Thoracic aorta (tissue), 2 donors: ENCODE measurements at regions not wholly inside any gene's neighbourhood (a gene's known extent, or its start where the extent isn't known, plus 50 kb on each side); places are given as distances from the start of the nearest gene placed in this dataset.

Experiments
- ATAC-seq: fragments of 150-250 bp; one replicate; pipeline ENCODE4 v1.8.0; 2017; ENCODE audit warnings: low read depth; ENCODE audit not compliant: insufficient number of reproducible peaks, low FRiP score
- DNase-seq: peaks from one replicate; pipeline ENCODE4 v3.0.0-alpha.2; 2020; ENCODE audit warnings: low spot score
- H3K27ac ChIP-seq, 2 donors: fragments of 200-600 bp; sonication (generic); 1 replicate in 1 of 2; 2 replicates in 1 of 2; pipeline ENCODE4 v1.5.1; 2016; ENCODE audit warnings: mild to moderate bottlenecking in 2 of 2, moderate library complexity in 2 of 2
- H3K27me3 ChIP-seq: fragments of 200-600 bp; sonication (generic); replicated peaks from 2 replicates; pipeline ENCODE4 v1.6.0; 2016; ENCODE audit warnings: mild to moderate bottlenecking; ENCODE audit not compliant: insufficient read depth
- H3K36me3 ChIP-seq: fragments of 200-600 bp; sonication (generic); one replicate; pipeline ENCODE4 v1.5.1; 2016
- H3K4me1 ChIP-seq, 2 donors: fragments of 200-600 bp; sonication (generic); 1 replicate in 1 of 2; 2 replicates in 1 of 2; pipeline versions ENCODE4 v1.5.1 to v1.6.0; 2016; ENCODE audit warnings: low read depth in 2 of 2, mild to moderate bottlenecking in 1 of 2; ENCODE audit not compliant: control insufficient read depth in 1 of 2
- H3K4me3 ChIP-seq: fragments of 200-600 bp; sonication (generic); 2 replicates; pipeline ENCODE4 v1.5.1; 2016; ENCODE audit warnings: mild to moderate bottlenecking
- H3K9me3 ChIP-seq: fragments of 200-600 bp; sonication (generic); 2 replicates; pipeline ENCODE4 v1.5.1; 2016
- TF ChIP-seq, protein P1 (sequence below): fragments of 200-600 bp; sonication (generic); IDR thresholded peaks from one replicate; pipeline ENCODE4 v1.5.1; 2019; ENCODE audit warnings: antibody characterized with exemption

DNA sequence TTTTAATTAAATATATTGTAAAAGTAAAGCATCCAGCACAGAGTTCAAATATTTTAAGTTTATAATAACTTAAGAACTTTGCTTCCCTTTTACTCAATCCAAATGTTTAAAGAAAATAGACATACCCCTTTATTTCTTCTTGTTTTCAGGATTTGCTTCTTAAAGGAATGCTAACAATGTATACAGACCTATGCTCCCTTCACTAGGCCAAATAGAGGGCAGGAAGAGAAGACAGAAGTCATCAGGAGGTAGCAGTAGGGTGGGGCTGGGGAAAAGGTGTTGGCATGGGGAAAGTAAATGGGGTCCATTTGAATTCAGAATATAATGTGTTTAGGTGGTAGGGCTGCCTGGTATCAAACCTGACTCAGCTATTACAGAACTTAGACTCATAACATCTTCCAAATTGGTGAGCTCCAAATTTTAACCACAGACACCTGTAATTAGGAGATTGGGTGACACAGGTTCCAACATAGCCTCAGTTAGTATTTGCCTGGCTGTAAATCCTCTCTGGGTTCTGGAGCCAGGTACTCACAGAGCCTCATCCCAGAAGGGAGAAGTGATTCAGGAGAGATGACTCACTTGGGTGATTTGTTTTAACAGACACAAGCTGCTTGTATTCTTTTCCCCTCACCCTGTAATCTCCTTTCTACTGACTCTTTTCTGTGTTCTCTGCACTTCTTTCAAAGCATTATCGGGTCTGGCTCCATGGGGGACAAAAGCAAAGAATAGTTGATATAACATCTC, 60.1 kb upstream of the DUSP10 start:
- no peaks in the 10 kb centered on the region for H3K36me3 ChIP-seq
- TF ChIP-seq, protein P1, sequence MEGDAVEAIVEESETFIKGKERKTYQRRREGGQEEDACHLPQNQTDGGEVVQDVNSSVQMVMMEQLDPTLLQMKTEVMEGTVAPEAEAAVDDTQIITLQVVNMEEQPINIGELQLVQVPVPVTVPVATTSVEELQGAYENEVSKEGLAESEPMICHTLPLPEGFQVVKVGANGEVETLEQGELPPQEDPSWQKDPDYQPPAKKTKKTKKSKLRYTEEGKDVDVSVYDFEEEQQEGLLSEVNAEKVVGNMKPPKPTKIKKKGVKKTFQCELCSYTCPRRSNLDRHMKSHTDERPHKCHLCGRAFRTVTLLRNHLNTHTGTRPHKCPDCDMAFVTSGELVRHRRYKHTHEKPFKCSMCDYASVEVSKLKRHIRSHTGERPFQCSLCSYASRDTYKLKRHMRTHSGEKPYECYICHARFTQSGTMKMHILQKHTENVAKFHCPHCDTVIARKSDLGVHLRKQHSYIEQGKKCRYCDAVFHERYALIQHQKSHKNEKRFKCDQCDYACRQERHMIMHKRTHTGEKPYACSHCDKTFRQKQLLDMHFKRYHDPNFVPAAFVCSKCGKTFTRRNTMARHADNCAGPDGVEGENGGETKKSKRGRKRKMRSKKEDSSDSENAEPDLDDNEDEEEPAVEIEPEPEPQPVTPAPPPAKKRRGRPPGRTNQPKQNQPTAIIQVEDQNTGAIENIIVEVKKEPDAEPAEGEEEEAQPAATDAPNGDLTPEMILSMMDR: no peak
- no peak overlapping the region for H3K27ac ChIP-seq
- H3K27me3 ChIP-seq: no peaks in the 10 kb centered on the region
- DNase-seq (no peak), ATAC-seq (no peak)
- H3K4me1 ChIP-seq: no peaks in the 10 kb centered on the region
- no peak overlapping the region for H3K4me3 ChIP-seq
- H3K9me3 ChIP-seq: no peaks in the 10 kb centered on the region

DNA sequence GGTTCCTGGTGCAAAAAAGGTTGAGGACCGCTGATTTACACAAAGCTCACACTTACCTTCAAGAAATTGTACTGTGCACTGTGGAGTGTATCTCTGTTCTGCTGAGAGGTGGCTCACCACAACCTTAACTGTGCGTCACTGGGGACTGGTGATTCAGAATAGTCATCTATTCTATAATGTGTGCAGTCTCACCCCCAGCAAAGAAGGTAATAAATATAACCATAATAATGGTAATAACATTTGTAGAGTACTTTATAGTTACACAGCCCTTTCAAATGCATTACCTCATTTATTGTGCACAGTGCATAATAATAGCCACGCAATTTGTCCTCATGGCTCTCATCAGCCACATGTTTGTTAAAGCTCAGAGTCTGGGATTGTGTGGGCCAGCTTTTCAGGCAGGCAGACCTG, 59.4 kb upstream of the DUSP10 start:
- no peaks in the 10 kb centered on the region for H3K36me3 ChIP-seq
- DNase-seq (no peak), ATAC-seq (no peak)
- no peaks in the 10 kb centered on the region for H3K9me3 ChIP-seq
- TF ChIP-seq, protein P1: no peak
- H3K4me3 ChIP-seq: no peak overlapping the region
- H3K27me3 ChIP-seq: no peaks in the 10 kb centered on the region
- no peak overlapping the region for H3K27ac ChIP-seq
- no peaks in the 10 kb centered on the region for H3K4me1 ChIP-seq

- DNase-seq: no peak
- Histone ChIP-seq H3K27ac (no peak overlapping the region), H3K36me3 (no peaks in the 10 kb centered on the region), H3K27me3 (no peaks in the 10 kb centered on the region), H3K9me3 (no peaks in the 10 kb centered on the region), H3K4me3 (no peak overlapping the region), H3K4me1 (no peaks in the 10 kb centered on the region)
- ATAC-seq: no peak
- TF ChIP-seq, protein P1: no peak
These were observed 58.9 kb upstream of the DUSP10 start for GRCh38 chr1:221800831-221801230.

- DNase-seq (no peak), ATAC-seq (no peak)
- H3K27ac ChIP-seq: no peak overlapping the region
- TF ChIP-seq, protein P1: no peak
- H3K4me1 ChIP-seq: no peaks in the 10 kb centered on the region
- no peaks in the 10 kb centered on the region for H3K9me3 ChIP-seq
- no peaks in the 10 kb centered on the region for H3K36me3 ChIP-seq
- no peak overlapping the region for H3K4me3 ChIP-seq
- H3K27me3 ChIP-seq: no peaks in the 10 kb centered on the region
These were observed 55.6 kb upstream of the DUSP10 start for GRCh38 chr1:221797506-221797905.

DNA sequence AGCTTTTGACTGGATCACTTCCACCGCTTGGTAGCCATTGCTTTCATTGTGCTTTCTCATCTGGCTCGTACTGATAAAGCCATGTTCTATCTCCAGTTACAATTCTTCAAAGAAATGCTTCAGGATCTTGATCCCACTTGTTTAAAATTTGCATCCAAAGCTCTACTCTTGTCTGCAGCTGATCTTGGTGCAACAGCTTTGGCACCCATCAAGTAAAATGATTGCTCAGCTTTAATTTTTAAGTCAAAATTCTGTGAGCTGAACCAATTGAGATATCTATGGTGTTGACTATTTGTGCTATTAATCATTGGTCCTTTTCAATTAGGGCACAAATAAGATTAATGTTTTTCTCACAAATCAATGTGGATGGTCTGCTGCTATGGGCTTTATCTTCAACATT, 54.8 kb upstream of the DUSP10 start:
- TF ChIP-seq, protein P1: no peak

More for the DNA sequence above, 54.8 kb upstream of the DUSP10 start:
- Histone ChIP-seq H3K9me3 (no peaks in the 10 kb centered on the region), H3K36me3 (no peaks in the 10 kb centered on the region), H3K27ac (no peak overlapping the region), H3K27me3 (no peaks in the 10 kb centered on the region), H3K4me3 (no peak overlapping the region), H3K4me1 (no peaks in the 10 kb centered on the region)
- DNase-seq (no peak), ATAC-seq (no peak)
